ENCODE measurements at regions not wholly inside any gene's neighbourhood (a gene's known extent, or its start where the extent isn't known, plus 50 kb on each side); places are given as distances from the start of the nearest gene placed in this dataset.

DNA sequence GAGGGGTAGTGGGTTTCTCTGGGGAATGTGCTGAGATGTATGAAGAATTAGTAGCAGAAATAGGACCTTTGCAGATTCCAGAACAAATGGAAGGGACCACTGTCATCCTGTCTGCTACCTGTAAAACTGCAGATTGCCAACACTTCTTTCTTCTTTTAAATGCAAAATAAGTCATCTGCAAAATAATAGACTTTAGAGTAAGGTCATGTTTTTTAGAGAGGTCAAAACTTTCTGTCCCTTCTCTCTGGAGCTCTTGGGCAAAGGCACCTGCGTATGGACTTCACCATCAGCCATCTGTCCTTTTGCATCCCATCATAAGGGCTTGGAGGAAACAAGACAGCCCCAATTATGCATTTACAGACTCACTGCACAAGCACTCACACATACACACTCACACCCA lies 121.1 kb upstream of the PPARGC1A start:
- TF ChIP-seq EP300 (IDR thresholded peaks at IDR 0.05) (no peak), POLR2AphosphoS5 (IDR thresholded peaks at IDR 0.05) (no peak)
- TF ChIP-seq, protein P1, sequence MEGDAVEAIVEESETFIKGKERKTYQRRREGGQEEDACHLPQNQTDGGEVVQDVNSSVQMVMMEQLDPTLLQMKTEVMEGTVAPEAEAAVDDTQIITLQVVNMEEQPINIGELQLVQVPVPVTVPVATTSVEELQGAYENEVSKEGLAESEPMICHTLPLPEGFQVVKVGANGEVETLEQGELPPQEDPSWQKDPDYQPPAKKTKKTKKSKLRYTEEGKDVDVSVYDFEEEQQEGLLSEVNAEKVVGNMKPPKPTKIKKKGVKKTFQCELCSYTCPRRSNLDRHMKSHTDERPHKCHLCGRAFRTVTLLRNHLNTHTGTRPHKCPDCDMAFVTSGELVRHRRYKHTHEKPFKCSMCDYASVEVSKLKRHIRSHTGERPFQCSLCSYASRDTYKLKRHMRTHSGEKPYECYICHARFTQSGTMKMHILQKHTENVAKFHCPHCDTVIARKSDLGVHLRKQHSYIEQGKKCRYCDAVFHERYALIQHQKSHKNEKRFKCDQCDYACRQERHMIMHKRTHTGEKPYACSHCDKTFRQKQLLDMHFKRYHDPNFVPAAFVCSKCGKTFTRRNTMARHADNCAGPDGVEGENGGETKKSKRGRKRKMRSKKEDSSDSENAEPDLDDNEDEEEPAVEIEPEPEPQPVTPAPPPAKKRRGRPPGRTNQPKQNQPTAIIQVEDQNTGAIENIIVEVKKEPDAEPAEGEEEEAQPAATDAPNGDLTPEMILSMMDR (IDR thresholded peaks at IDR 0.05): no peak

Measured in suprapubic skin (tissue), 4 donors.